CD4-positive, alpha-beta T cell treated with Interleukin-17A for 4 hours (primary cell): ENCODE measurements at regions not wholly inside any gene's neighbourhood (a gene's known extent, or its start where the extent isn't known, plus 50 kb on each side); places are given as distances from the start of the nearest gene placed in this dataset.
"Not testable (repeated sequence)": the region's sequence is repeated elsewhere in the genome, so short reads cannot be mapped to it uniquely, and the experiment has no call there.

Experiments used
- DNase-seq: peaks from one replicate; pipeline ENCODE4 v3.0.0-alpha.2; 2020; ENCODE audit warnings: mixed read lengths

- no peak for DNase-seq
These were observed 86.1 kb upstream of the TCF21 start for GRCh38 chr6:133802861-133803260.

GRCh38 chr6:133804265-133804664, 84.6 kb upstream of the TCF21 start:
- DNase-seq: no peak

GRCh38 chr6:133805876-133806275, 83.0 kb upstream of the TCF21 start:
- DNase-seq: no peak

- DNase-seq: no peak
These were observed 82.4 kb upstream of the TCF21 start for GRCh38 chr6:133806382-133807140.

GRCh38 chr6:133807501-133807900, 81.4 kb upstream of the TCF21 start:
- DNase-seq: no peak

GRCh38 chr6:133809406-133809805, 79.5 kb upstream of the TCF21 start:
- DNase-seq: no peak

GRCh38 chr6:133811557-133811956, 77.4 kb upstream of the TCF21 start:
- DNase-seq: no peak

- not testable (repeated sequence) for DNase-seq
These were observed 76.5 kb upstream of the TCF21 start for GRCh38 chr6:133812446-133812845.

- no peak for DNase-seq
These were observed 74.7 kb upstream of the TCF21 start for GRCh38 chr6:133814238-133814637.

- DNase-seq: no peak
These were observed 74.1 kb upstream of the TCF21 start for GRCh38 chr6:133814797-133815196.

- DNase-seq: no peak
These were observed 73.6 kb upstream of the TCF21 start for GRCh38 chr6:133815313-133815712.

- no peak for DNase-seq
These were observed 72.7 kb upstream of the TCF21 start for GRCh38 chr6:133816171-133816570.

GRCh38 chr6:133817460-133818047, 71.4 kb upstream of the TCF21 start:
- DNase-seq: peak; percentile 33

- no peak for DNase-seq
These were observed 70.6 kb upstream of the TCF21 start for GRCh38 chr6:133818320-133818719.

GRCh38 chr6:133820208-133820607, 68.7 kb upstream of the TCF21 start:
- no peak for DNase-seq

GRCh38 chr6:133827766-133828165, 61.1 kb upstream of the TCF21 start:
- DNase-seq: no peak

GRCh38 chr6:133833949-133834359, 55.0 kb upstream of the TCF21 start:
- no peak for DNase-seq

GRCh38 chr6:133834472-133835170, 54.3 kb upstream of the TCF21 start:
- no peak for DNase-seq

GRCh38 chr6:133835901-133836300, 53.0 kb upstream of the TCF21 start:
- no peak for DNase-seq

- peak; percentile 66 for DNase-seq
These were observed 51.0 kb upstream of the TCF21 start for GRCh38 chr6:133837801-133838349.
